ENCODE measurements at regions not wholly inside any gene's neighbourhood (a gene's known extent, or its start where the extent isn't known, plus 50 kb on each side); places are given as distances from the start of the nearest gene placed in this dataset.

DNA sequence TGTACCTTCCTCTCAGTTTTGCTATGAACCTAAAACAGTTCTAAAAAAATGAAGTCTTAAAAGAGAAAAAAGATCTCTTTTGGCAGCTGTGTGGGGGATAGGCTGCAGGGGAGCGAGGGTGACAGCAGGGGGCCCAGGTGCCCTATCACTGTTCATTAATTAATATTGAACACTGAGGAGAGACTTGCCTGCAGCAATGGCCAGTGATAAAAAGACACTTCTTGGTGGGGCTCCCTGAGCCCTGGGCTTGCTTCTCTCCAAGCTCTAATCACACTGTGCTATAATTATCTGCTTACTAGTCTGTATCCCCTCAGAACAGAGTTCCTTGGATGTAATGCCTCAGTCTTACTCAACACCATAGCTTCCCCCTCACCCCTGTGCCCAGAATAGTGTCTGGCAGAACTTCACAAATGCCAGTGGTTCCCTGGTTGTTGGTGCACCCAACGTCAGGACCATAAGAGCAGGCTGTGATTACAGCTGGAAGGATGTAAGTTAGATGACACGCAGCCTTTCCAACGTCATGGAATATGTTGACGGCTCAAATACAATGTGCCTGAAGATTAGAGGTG, 52.0 kb upstream of the IRX6 start:
- no peak for TF ChIP-seq POLR2AphosphoS5 (IDR thresholded peaks at IDR 0.05; ENCODE audit: low read depth, low read length)
- TF ChIP-seq POLR2A (IDR thresholded peaks at IDR 0.05; ENCODE audit: low read depth, low read length) = no peak
- no peak for TF ChIP-seq TAF1 (IDR thresholded peaks at IDR 0.05; ENCODE audit: borderline replicate concordance, low read depth, low read length)

Data from GM12892 (cell line).